HG03025 (cell line): ENCODE measurements at regions not wholly inside any gene's neighbourhood (a gene's known extent, or its start where the extent isn't known, plus 50 kb on each side); places are given as distances from the start of the nearest gene placed in this dataset.
"Not testable (repeated sequence)": the region's sequence is repeated elsewhere in the genome, so short reads cannot be mapped to it uniquely, and the experiment has no call there.

Experiments used
- ATAC-seq: cut with Tn5 transposase; IDR thresholded peaks from one replicate; pipeline ENCODE4 v1.9.1; 2021; ENCODE audit warnings: mild to moderate bottlenecking, moderate library complexity; ENCODE audit not compliant: unreplicated experiment, low FRiP score

DNA sequence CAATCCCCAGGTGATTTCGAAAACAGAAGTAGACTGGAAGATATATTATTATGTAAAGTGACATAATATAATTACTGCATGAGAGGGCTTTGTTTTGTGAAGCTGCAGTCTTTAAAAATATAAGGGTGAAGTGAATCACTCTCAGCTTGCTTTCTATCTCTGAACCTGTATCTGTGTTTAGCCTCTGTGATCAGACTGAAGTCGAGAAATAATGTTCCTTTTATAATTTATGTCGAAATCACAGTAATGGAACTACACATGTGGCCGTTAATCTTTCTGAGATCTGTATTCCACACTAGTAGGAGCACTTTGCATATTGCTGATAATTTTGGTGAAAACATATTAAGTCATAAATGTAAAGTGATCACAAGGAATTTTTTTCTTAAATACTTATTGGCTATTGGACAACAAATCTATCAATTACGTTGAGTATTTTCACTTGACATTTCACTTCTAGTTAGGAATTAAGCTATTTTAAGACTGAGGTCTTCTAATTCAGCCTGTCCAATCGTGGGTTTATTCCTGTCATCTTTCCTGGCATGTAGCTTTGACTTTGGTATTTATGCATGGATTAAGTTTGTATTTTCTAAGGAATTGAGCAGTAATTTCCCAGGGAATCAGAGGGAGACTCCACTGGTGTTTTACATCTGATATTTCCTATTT, 268.2 kb upstream of the POT1 start:
- ATAC-seq: no peak

GRCh38 chr7:125195156-125195555, 265.5 kb upstream of the POT1 start:
- no peak for ATAC-seq

- ATAC-seq: no peak
Measured at GRCh38 chr7:125193263-125193662, 263.6 kb upstream of the POT1 start.

DNA sequence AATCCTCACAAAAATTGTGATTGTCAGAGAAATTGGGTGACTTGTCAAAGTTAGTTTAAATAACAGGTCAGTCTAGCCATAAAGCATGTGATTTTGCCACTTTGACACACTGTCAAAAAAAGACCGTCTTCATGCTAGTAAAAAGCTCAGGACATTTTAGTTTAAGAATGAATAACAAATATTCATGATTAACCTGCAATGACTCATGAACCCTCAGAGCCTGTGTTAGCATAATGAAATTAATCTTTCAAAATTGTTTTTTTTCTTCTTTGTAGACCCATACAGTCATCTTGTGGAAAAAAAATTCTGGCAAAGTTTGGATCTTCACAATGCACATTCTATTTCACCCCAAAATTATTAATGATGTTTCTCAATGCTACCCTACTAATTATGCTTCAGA, 255.2 kb upstream of the POT1 start:
- ATAC-seq: no peak

DNA sequence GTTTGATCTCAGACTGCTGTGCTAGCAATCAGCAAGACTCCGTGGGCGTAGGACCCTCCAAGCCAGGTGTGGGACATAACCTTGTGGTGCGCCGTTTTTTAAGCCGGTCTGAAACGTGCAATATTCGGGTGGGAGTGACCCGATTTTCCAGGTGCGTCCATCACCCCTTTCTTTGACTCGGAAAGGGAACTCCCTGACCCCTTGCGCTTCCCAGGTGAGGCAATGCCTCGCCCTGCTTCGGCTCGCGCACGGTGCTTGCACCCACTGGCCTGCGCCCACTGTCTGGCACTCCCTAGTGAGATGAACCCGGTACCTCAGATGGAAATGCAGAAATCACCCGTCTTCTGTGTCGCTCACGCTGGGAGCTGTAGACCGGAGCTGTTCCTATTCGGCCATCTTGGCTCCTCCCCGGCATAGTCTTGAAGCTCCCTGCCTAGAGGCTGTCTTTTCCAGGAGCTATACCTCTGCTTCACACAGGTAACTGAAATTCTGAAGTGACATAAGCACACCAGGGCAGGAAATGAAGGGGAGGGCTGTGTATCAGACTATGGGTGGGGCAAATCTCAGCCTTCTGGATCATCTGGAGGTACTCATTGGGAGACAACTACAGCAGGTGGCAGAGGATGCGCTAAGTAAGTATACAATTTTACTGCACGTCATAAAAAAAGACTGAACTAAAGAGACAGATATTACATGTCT, 252.1 kb upstream of the POT1 start:
- not testable (repeated sequence) for ATAC-seq

GRCh38 chr7:125173571-125173970, 243.9 kb upstream of the POT1 start:
- no peak for ATAC-seq

DNA sequence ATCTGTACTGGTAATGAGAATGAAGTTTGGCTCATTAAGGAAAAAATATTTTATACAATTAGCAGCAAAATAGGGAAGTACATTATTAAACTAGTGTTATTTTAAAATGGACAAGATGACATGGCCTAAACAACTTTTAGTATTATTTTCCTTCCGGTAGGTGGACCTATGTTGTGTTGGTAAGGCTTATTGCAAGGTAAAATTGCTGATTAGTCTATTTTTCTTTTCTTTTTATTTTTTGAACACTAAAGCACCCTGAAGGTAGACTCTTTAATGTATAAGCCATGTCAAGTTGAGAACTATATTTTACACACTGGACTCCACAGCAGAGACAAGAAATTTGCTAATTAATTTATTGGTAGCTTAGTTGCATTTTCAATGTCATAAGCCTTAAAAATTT, 239.5 kb upstream of the POT1 start:
- ATAC-seq: no peak

DNA sequence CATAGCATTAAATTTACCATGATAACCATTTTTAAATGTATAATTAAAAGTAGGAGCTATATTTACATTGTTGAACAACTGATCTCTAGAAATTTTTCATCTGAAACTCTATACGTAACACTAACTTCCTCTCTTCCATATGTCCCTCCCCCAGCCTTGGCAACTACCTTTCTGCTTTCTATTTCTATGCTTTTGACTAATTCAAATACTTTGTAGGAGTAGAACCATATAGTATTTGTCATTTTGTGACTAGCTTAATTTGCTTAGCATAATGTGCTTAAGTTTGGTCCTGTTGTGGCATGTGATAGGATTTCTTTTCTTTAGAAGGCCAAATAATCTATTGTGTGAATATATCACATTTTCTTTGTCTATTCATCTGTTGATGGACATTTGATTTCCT, 225.3 kb upstream of the POT1 start:
- no peak for ATAC-seq

DNA sequence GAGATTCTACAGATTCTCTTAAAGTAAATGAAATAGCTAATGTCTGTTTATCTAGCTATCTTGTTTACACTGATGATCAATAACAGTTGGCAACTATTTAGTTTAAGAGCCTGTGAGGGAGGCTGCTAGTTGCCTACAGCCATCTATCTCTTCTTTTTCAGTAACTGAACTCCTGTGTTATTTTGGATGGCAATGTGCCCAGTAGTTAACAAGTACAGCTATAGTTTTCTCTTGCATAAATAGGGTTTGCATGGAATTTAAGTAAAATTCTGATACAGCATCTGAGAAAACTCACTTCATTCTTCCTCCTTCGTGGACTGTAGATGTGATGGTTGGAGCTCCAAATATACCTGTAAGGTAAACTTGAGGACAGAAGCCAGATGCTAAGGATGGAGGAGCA, 219.5 kb upstream of the POT1 start:
- no peak for ATAC-seq

- no peak for ATAC-seq
Measured at GRCh38 chr7:125147047-125147446, 217.4 kb upstream of the POT1 start.

DNA sequence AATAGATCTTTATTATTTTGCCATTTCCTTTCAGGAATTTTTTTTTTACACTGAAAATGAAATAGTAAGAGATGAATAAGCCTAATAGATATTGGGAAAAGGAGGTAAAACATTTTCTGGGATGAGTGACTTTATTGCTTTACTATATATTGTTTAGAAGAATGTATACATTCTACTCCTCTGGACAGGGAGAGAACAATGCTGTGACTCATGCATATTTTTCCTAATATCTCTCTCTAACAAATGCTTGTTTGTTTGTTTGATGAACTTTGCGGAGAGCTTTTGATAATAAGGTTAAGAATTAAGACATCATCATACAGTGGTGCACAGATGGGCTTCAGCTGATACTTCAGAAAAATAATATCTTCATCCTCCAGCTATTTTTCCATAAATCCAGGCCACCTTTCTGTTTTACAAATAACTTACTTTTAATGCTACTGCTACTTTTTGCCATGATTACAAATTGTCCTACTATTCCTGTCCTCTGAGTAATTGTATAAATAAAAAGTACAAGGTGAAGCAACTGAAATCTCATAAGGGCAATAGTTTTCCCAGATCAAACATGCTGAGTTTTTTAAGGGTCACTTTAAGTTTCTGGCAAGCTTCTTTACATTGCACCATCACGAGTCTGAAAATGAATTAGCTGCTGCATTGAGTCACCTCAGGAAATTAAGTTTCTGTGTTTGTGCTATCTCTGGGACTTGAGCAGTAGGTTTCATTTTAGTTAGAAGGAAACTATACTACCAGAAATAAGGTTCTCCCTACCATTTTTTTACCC, 207.3 kb upstream of the POT1 start:
- no peak for ATAC-seq

DNA sequence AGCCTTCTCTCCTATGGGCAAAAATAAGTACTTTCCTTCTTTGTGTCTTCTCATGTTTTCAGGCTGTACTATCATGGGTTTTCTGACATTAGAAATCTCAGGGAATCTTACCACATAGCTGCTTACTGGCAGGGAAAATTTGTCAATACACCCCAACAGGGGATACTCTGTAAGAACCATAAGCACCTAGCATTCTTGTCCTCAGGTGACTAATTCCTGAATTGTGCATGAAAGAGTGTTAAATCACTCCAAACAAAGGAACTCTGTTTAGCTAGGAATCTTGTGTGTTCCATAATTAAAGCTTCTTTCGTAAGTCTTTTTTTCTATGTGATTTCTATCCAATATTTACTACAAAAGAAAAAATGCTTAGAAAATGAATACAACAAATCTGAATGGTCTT, 206.7 kb upstream of the POT1 start:
- ATAC-seq: no peak

GRCh38 chr7:125130173-125130572, 200.5 kb upstream of the POT1 start:
- no peak for ATAC-seq

GRCh38 chr7:125127304-125127703, 197.7 kb upstream of the POT1 start:
- ATAC-seq: no peak

- ATAC-seq: no peak
Measured at GRCh38 chr7:125126376-125126775, 196.8 kb upstream of the POT1 start.

DNA sequence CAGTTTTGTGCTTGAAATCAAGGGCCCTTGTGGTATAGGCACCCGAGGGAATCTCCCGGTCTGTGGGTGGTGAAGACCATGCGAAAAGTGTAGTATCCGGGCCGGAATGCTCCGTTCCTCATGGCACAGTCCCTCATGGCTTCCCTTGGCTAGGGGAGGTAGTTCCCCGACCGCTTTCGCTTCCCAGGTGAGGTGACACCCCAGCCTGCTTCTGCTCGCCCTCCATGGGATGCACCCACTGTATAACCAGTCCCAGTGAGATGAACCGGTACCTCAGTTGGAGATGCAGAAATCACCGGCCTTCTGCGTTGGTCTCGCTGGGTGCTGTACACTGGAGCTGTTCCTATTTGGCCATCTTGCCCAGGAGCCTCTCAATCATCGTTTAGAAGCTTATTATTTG, 195.7 kb upstream of the POT1 start:
- ATAC-seq: no peak

- ATAC-seq: no peak
Measured at GRCh38 chr7:125122173-125122572, 192.5 kb upstream of the POT1 start.

DNA sequence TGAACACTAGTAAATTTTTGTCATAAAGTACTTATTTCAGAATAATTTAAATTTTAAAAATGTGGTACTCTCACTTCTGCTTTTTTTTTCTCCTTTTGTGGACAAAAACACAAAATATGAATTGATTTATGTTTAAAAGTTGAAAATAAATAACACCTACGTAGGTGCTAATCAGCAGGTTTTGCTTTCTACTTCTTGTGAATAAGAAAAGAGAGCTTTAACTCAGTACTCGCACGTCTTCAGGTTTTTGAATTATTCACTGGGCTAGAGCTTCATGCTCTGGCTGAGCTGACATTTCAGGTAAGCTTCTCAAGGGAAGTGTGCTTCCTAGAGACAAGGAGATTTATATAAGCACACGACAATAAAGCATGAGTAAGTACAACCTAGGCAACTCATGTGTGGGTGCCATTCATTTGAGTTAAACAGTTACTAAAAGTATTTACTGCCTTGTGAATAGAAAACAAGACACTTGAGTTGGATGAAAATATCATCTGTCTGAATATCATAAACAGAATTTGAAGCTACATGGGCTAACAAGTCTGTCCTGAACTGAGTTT, 190.0 kb upstream of the POT1 start:
- no peak for ATAC-seq

DNA sequence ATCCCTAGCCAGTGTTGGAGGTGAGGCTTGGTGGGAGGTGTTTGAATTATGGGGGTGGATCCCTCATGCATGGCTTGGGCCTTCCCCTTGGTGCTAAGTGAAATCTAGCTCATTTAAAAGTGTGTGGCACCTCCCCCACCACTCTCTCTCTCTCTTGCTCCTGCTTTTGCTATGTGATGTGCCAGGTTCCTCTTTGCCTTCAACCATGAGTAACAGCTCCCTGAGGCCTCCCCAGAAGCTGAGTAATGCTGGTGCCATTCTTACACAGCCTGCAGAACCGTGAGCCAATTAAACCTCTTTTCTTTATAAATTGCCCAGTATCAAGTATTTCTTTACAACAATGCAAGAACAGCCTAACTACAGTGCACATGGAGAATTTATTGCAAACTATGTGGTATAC, 188.8 kb upstream of the POT1 start:
- ATAC-seq: no peak

DNA sequence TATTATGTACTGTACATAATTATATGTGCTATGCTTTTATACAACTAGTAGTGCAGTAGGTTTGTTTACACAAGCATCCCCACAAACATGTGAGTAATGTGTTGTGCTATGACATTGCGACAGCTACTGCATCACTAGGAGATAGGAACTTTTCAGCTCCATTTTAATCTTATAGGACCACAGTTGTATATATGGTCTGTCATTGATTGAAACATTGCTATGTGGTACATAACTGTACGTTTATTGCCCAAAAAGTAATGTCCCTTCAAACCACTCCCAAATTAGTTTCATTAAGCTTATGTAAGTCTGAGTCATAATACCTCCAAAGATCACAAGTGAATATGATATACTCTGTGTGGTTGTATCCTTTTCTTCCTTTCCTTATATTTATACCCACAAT, 183.2 kb upstream of the POT1 start:
- no peak for ATAC-seq

DNA sequence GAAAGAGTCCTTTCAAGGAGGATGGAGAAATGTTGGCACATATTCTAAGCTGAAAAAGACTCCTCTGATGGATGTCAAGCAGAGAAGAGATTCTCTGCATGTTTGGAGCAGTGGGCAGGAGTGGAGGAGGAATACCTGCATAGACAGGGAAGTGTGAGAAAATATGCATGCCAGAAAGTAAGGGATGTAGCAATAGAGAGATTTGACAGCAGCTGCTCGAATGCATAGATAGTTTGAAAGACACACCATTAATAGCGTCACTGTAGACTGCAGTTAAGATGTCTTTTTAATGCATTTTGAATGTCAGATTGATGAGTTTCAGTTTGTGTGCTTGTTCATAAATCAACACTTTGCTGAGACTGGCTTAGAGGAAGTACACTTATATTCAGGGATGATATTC, 169.9 kb upstream of the POT1 start:
- ATAC-seq: no peak
